ENCODE measurements at regions not wholly inside any gene's neighbourhood (a gene's known extent, or its start where the extent isn't known, plus 50 kb on each side); places are given as distances from the start of the nearest gene placed in this dataset.
A peak's percentile ranks its signal among the peaks of the same experiment; 100 is the strongest.

- peak; percentile 10 for DNase-seq
These were observed 95.0 kb upstream of the ALDH1A3 start for GRCh38 chr15:100784493-100785180.

DNA sequence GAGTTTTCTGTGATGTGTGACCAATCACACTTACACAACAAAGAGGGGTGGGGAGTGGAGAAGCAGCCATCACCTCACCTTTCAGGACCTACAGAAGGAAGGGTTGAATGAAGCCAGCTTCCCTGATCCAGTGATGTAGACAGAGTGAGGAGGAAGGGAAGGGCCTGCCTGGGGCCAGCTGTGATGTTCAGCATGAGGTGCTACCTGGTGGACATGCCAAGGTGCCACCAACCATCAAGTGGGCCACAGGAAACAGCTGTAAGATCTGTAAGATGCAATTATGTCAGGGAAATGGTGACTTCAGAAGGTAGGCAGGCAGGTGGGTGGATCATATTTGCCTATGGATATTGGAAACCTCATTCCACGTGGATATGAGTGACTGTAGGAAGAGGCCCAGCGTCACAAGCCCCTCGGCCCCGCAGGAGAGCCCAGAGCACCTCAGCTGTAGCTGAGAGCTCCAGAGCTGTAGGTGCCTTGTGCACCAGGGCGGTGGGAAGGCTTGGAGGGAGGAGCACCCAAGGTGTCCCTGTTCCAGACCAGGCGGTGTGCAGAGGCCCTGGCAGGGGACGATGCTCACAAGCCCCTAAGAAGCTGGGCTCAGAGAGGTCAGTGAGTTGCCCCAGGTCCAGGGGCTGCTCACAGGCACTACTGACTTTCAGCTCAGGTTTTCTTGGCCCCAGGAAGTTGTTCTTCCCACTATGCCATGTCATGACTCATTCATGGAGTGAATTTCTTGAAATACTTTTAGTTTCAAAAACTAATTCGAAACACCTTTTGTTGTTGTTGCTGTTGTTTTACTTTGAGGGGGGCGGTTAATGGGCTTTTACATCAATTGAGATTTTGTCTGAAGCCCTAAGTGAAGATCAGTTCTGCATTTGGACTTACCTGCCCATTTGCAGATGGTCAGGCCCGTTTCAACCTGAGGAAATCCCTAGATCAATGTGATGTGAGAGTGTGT lies 94.2 kb upstream of the ALDH1A3 start:
- peak; percentile 28 for DNase-seq

- DNase-seq = peak; percentile 13
These were observed 93.5 kb upstream of the ALDH1A3 start for GRCh38 chr15:100786139-100786531.

DNA sequence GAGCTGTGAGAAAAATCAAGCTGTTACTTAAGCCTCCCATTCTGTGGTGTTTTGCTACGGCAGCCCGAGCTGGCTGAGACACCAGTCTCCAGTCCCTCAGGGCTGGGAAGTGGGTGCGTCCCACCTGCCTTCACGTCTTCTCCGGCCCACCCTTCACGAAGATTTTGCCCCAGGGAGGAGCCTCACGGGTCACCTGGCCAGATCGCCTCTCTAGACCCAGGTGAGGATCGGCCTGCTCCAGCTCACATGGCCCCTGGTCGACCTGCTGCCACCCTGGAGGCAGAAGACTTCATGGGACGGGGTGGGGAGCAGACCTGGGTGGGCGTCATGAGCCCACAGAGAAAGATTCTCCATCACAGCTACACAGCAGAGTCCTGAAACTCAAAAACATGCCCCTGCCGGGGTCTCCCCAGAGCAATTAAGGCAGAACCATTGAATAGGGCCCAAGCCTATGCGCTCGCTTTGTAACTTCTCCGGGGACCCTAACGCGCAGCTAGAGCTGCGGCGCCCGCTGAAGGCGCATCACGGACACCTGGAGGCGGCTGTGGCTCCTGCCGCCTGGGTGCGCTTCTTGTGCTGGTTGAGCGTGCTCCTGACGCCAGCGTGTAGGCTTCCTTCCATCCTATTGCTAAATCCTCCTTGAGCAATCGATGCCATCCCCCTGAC lies 92.6 kb upstream of the ALDH1A3 start:
- peak; percentile 39 for DNase-seq

- DNase-seq = peak; percentile 32
These were observed 91.8 kb upstream of the ALDH1A3 start for GRCh38 chr15:100787567-100788417.

DNA sequence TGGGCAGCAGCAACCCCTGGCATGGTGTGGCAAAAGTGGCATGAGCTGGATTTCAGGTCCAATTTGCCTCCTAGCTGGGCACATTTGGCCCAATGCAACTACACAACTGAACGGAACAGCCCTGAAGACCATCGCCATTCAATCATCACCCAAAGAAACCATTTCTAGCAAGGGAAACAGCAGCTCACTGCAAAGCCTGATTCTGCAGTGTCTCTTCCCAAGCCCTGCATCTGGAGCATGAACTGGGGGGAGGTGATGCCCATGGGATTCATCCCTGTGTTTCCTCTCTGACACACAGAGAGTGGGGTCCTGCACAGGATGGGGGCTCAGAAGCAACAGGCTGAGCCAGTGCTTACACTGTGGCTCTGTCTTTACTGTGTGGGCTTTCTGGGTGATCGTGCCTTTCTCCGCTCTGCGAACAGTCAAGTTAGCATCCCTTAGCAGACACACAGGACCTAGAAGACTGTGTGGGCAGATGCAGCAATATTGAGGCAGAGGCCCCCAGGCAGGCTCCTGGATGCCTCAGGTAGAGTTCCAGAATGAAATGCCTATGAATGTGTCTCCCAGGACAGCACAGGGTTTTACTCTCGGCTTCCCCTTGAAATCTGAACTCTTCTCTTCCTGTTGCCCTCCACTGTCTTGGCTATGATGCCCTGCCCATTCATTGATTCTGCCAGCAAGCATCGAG lies 91.1 kb upstream of the ALDH1A3 start:
- peak; percentile 20 for DNase-seq

- DNase-seq = peak; percentile 4
These were observed 88.8 kb upstream of the ALDH1A3 start for GRCh38 chr15:100790786-100791265.

DNA sequence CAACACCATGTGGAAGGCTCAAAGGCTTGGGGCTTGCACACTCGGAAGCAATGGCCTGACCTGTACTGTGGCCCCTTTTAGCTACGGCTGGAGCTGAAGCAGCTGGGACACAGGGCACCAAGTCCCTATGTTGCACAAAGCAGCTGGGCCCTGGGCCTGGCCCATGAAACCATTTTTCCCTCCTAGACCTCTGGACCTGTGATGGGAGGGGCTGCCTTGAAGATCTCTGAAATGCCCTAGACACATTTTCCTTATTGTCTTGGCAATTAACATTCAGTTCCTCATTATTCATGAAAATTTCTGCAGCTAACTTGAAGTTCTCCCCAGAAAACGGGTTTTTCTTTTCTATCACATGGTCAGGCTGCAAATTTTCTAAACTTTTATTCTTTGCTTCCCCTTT lies 85.6 kb upstream of the ALDH1A3 start:
- no peak for DNase-seq

- no peak for DNase-seq
These were observed 78.3 kb upstream of the ALDH1A3 start for GRCh38 chr15:100801256-100801900.

DNA sequence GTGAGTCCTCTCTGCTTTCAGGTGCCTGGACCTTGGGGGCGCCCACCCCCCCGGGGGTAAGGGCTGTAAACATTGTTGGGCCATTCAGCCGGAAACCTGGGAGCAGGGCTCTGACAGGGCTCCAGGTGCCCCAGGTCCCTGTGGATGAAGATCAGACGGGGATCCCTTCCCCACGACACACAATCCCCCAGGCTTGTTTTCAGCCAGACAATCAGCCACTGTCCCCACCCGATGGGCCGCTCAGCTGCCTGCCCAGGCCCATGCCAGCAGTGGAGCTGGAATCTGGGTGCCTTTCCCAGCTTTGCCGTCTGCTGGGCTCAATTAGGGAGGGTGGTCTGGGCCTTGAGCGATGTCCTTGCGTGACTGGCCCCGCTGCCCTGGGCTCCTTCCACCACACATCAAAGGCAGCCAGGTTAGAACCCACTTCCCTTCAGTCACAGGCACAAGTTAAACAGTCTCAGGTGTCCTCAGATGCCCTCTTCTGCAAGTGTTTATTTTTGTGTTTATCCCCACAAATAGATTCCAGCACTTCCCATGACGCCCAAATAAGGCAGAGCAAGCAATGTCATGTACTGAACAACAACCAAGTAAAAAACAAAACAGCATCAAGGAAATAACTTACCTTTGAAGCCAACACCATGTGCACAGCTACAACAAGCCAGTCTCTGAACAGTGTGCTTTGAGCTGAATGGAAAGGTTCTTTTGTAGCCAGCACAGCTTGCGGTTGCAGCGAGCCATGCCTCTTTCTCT lies 77.0 kb upstream of the ALDH1A3 start:
- DNase-seq = no peak

DNA sequence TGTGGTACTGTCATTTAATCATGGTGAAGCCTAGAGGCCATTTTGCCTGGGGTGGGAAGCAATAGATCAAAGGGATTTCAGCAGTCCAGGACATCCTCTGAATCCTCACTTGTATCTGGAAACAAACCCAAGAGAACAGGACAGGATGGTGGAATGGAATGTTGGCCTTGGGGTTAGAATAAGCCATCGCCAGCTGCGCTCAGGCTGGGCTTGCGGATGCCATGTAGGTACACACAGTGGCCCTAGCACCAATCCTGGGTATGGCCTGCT lies 76.5 kb upstream of the ALDH1A3 start:
- DNase-seq = no peak

DNA sequence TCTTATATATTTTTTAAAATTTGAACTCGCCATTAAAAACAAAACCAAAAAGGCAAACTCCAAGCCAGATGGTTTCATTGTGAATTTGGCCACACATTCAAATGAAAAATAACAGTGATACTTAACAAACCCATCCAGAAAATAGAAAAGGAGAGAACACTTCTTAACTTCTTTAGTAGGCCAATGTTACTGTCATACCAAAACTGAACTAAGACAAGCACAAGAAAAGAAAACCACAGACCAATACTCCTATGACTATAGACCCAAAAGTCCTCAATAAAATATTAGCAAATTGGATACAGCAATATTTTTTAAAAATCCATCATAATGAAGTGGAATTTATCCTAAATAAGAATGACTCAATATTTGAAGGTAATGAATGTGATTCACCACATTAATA lies 73.5 kb upstream of the ALDH1A3 start:
- no peak for DNase-seq

DNA sequence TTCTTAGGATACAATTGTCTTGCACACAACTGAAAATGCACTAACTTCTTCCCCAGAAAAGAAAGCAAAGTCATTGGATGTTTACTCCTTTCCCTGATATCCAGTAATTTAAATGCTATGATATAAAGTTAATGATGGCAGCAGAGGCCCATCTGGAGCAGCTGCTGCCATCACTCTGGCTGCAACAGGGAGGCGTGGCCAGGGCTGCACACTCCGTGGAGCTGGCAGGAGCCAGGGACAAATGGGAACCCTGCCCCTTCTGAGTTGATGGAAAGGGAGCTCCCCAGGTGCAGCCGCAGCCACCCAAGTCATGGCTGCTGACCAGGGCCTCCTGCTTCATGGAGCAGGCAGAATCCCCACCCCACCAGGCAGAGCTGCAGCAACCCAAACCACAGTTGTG lies 72.6 kb upstream of the ALDH1A3 start:
- no peak for DNase-seq

DNA sequence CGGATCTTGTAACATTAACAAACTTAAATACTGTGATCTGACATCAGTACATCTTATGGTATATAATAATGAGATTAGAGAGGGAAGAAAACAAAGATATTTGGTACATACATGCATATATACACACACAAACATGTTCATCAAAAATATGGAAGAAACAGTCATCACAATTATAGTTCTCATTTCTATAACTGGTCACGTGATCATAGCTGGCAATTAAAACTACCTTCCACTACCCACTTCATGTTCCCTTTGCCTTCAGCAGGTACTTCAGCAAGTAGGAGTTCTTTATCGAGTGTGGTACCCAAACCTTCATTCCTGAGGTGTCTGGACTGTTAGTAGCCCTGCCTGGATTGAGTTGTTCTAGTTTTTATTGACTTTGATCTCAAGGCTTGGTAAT lies 70.9 kb upstream of the ALDH1A3 start:
- DNase-seq = no peak

DNA sequence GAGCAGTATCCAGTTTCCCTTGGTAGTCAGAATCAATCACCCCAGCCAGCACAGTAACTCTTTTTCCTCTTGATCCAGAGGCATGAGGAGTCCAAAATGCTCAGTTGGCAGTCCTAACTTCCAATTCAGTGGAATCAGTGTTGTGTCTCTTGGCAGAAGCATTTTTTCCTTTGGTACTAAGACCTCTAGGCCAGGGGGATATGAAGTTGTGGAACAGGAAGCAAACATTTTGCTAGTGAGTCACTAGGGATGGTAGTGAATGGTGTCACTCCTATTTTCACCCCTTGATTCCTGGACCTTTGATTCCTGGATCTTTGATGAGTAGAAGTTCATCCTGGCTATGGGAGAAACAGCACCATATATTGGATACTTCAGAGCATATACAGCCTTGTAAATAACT lies 70.5 kb upstream of the ALDH1A3 start:
- DNase-seq = no peak

- DNase-seq = no peak
These were observed 70.0 kb upstream of the ALDH1A3 start for GRCh38 chr15:100809587-100809986.

- DNase-seq = no peak
These were observed 69.4 kb upstream of the ALDH1A3 start for GRCh38 chr15:100810229-100810628.

GRCh38 chr15:100810831-100811230 lies 68.8 kb upstream of the ALDH1A3 start:
- DNase-seq = no peak

DNA sequence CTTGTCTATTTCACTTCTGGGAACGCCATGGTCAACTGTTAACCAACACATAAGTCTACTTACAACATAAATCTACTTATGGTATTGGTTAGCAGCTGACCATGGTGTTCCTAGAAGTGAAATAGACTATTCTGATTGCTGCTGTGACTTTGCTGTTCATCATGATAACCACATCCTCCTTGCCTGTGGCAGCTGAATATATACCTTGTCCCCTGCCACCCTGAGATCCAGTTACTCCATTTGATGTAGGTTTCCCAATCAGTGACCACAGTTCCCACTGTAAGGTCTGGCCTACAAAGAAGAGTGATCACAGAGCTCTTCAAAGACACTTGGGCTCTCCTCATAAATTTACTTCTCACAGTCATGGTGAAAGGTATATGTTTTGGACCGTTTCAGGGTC lies 66.8 kb upstream of the ALDH1A3 start:
- no peak for DNase-seq

DNA sequence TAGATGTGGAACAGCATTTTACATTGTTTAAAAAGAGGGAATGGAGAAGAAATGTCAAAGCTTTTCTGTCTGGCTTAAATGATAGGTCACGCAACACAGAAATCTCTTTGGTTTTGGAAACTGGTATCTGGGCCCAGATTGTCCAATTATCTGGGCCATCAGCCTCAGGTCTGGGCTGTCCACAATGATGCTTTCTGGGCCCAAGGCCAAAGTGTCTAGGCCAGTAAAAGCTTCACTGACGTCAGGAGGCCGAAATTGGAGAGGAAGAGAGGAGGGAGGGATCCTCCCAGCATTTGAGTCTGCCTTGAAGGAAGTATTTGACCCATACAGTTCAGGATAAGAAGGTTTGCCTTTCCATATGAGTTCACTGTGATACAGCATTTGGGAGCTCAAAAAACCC lies 60.7 kb upstream of the ALDH1A3 start:
- no peak for DNase-seq

- DNase-seq = no peak
These were observed 59.1 kb upstream of the ALDH1A3 start for GRCh38 chr15:100820528-100820927.

Measured in activated CD8-positive, alpha-beta memory T cell treated with anti-CD3 and anti-CD28 coated beads, Interleukin-2, amount 50 U/mL, for 48 hours (primary cell).